ENCODE measurements at regions not wholly inside any gene's neighbourhood (a gene's known extent, or its start where the extent isn't known, plus 50 kb on each side); places are given as distances from the start of the nearest gene placed in this dataset.

GRCh38 chr3:70466096-70466495, 153.7 kb upstream of the MDFIC2 start:
- no peak for TF ChIP-seq CEBPB (IDR thresholded peaks at IDR 0.05)
- TF ChIP-seq EGR1 (IDR thresholded peaks at IDR 0.05), result no peak
- TF ChIP-seq FOXM1 (IDR thresholded peaks at IDR 0.05; ENCODE audit: borderline replicate concordance, low read depth), result no peak
- TF ChIP-seq YY1 (IDR thresholded peaks at IDR 0.05; ENCODE audit: low read depth), result no peak
- no peak for TF ChIP-seq MAX (IDR thresholded peaks at IDR 0.05)
- TF ChIP-seq USF1 (IDR thresholded peaks at IDR 0.05), result no peak
- no peak for TF ChIP-seq TEAD4 (IDR thresholded peaks at IDR 0.05)
- TF ChIP-seq CREB1 (IDR thresholded peaks at IDR 0.05; ENCODE audit: low read depth), result no peak
- TF ChIP-seq ZBTB7A (IDR thresholded peaks at IDR 0.05; ENCODE audit: low read depth), result no peak
- TF ChIP-seq TAF1 (IDR thresholded peaks at IDR 0.05; ENCODE audit: low read depth), result no peak
- no peak for TF ChIP-seq NFIC (IDR thresholded peaks at IDR 0.05)
- TF ChIP-seq TCF12 (IDR thresholded peaks at IDR 0.05; ENCODE audit: low read depth), result no peak
- no peak for TF ChIP-seq EP300 (IDR thresholded peaks at IDR 0.05; ENCODE audit: borderline replicate concordance)
- TF ChIP-seq RAD21 (IDR thresholded peaks at IDR 0.05; ENCODE audit: low read depth), result no peak
- TF ChIP-seq REST (IDR thresholded peaks at IDR 0.05; ENCODE audit: low read depth), result no peak

GRCh38 chr3:70464876-70465275, 152.4 kb upstream of the MDFIC2 start:
- TF ChIP-seq EGR1 (IDR thresholded peaks at IDR 0.05) (no peak), MAX (IDR thresholded peaks at IDR 0.05) (no peak), CREB1 (IDR thresholded peaks at IDR 0.05; ENCODE audit: low read depth) (no peak), TCF12 (IDR thresholded peaks at IDR 0.05; ENCODE audit: low read depth) (no peak), YY1 (IDR thresholded peaks at IDR 0.05; ENCODE audit: low read depth) (no peak), RAD21 (IDR thresholded peaks at IDR 0.05; ENCODE audit: low read depth) (no peak), USF1 (IDR thresholded peaks at IDR 0.05) (no peak), TEAD4 (IDR thresholded peaks at IDR 0.05) (no peak), NFIC (IDR thresholded peaks at IDR 0.05) (no peak), ZBTB7A (IDR thresholded peaks at IDR 0.05; ENCODE audit: low read depth) (no peak), TAF1 (IDR thresholded peaks at IDR 0.05; ENCODE audit: low read depth) (no peak), EP300 (IDR thresholded peaks at IDR 0.05; ENCODE audit: borderline replicate concordance) (no peak), REST (IDR thresholded peaks at IDR 0.05; ENCODE audit: low read depth) (no peak), FOXM1 (IDR thresholded peaks at IDR 0.05; ENCODE audit: borderline replicate concordance, low read depth) (no peak), CEBPB (IDR thresholded peaks at IDR 0.05) (no peak)

GRCh38 chr3:70464465-70464864, 152.0 kb upstream of the MDFIC2 start:
- TF ChIP-seq USF1 (IDR thresholded peaks at IDR 0.05) (no peak), RAD21 (IDR thresholded peaks at IDR 0.05; ENCODE audit: low read depth) (no peak), REST (IDR thresholded peaks at IDR 0.05; ENCODE audit: low read depth) (no peak), EP300 (IDR thresholded peaks at IDR 0.05; ENCODE audit: borderline replicate concordance) (no peak), ZBTB7A (IDR thresholded peaks at IDR 0.05; ENCODE audit: low read depth) (no peak), MAX (IDR thresholded peaks at IDR 0.05) (no peak), CEBPB (IDR thresholded peaks at IDR 0.05) (no peak), NFIC (IDR thresholded peaks at IDR 0.05) (no peak), TAF1 (IDR thresholded peaks at IDR 0.05; ENCODE audit: low read depth) (no peak), FOXM1 (IDR thresholded peaks at IDR 0.05; ENCODE audit: borderline replicate concordance, low read depth) (no peak), YY1 (IDR thresholded peaks at IDR 0.05; ENCODE audit: low read depth) (no peak)

- TF ChIP-seq YY1 (IDR thresholded peaks at IDR 0.05; ENCODE audit: low read depth) (no peak), EP300 (IDR thresholded peaks at IDR 0.05; ENCODE audit: borderline replicate concordance) (no peak), CEBPB (IDR thresholded peaks at IDR 0.05) (no peak), FOXM1 (IDR thresholded peaks at IDR 0.05; ENCODE audit: borderline replicate concordance, low read depth) (no peak), NFIC (IDR thresholded peaks at IDR 0.05) (no peak), EGR1 (IDR thresholded peaks at IDR 0.05) (no peak), TAF1 (IDR thresholded peaks at IDR 0.05; ENCODE audit: low read depth) (no peak), MAX (IDR thresholded peaks at IDR 0.05) (no peak), RAD21 (IDR thresholded peaks at IDR 0.05; ENCODE audit: low read depth) (no peak), REST (IDR thresholded peaks at IDR 0.05; ENCODE audit: low read depth) (no peak), TEAD4 (IDR thresholded peaks at IDR 0.05) (no peak), USF1 (IDR thresholded peaks at IDR 0.05) (no peak), TCF12 (IDR thresholded peaks at IDR 0.05; ENCODE audit: low read depth) (no peak), ZBTB7A (IDR thresholded peaks at IDR 0.05; ENCODE audit: low read depth) (no peak), CREB1 (IDR thresholded peaks at IDR 0.05; ENCODE audit: low read depth) (no peak)
These were observed 120.7 kb upstream of the MDFIC2 start for GRCh38 chr3:70433091-70433490.
